Common myeloid progenitor, CD34-positive (primary cell): ENCODE measurements at regions not wholly inside any gene's neighbourhood (a gene's known extent, or its start where the extent isn't known, plus 50 kb on each side); places are given as distances from the start of the nearest gene placed in this dataset.
A peak's percentile ranks its signal among the peaks of the same experiment; 100 is the strongest.

Experiments used
- CTCF ChIA-PET: fragments of 350-600 bp; sonication (Branson Sonifier 250); formaldehyde crosslinking; loops from one replicate; lab custom pipeline; 2021; ENCODE audit warnings: antibody characterized with exemption; lab: Charles Lee
- POLR2A ChIA-PET: fragments of 350-600 bp; sonication (Branson Sonifier 250); formaldehyde crosslinking; loops from one replicate; lab custom pipeline; 2021; ENCODE audit warnings: antibody characterized with exemption; lab: Charles Lee
- DNase-seq, 3 donors: peaks; one replicate each; pipeline versions ENCODE4 v3.0.0 to v3.0.0-alpha.2; 2013
- H3K27ac ChIP-seq, 2 experiments: 1 replicate in 1 of 2; 2 replicates in 1 of 2; pipeline ENCODE4 v1.7.0; 2013; ENCODE audit warnings: inconsistent platforms in 2 of 2, low read length in 2 of 2, mild to moderate bottlenecking in 2 of 2, low read depth in 1 of 2, moderate library complexity in 1 of 2; ENCODE audit not compliant: severe bottlenecking in 2 of 2, insufficient read depth in 1 of 2, poor library complexity in 1 of 2
- H3K27me3 ChIP-seq, 5 experiments: replicated peaks in 2 of 5; 1 replicate in 3 of 5; 2 replicates in 2 of 5; pipeline versions ENCODE4 v1.6.1 to v1.7.0; 2013; ENCODE audit warnings: low read length in 4 of 5, mild to moderate bottlenecking in 2 of 5, moderate library complexity in 2 of 5, inconsistent platforms in 1 of 5; ENCODE audit not compliant: insufficient read depth in 5 of 5, control insufficient read depth in 4 of 5
- H3K36me3 ChIP-seq, 4 experiments: 1 replicate in 2 of 4; 2 replicates in 2 of 4; pipeline versions ENCODE4 v1.6.1 to v1.7.0; 2013; ENCODE audit warnings: low read length in 3 of 4, control low read depth in 1 of 4, mild to moderate bottlenecking in 1 of 4; ENCODE audit not compliant: control insufficient read depth in 4 of 4, insufficient read depth in 4 of 4
- H3K4me1 ChIP-seq, 4 experiments: 1 replicate in 3 of 4; 2 replicates in 1 of 4; pipeline versions ENCODE4 v1.6.1 to v1.7.1; 2013; ENCODE audit warnings: low read length in 3 of 4, mild to moderate bottlenecking in 3 of 4, control low read depth in 1 of 4, inconsistent platforms in 1 of 4, moderate library complexity in 1 of 4; ENCODE audit not compliant: control insufficient read depth in 4 of 4, insufficient read depth in 4 of 4; ENCODE audit errors: control extremely low read depth in 1 of 4
- H3K4me3 ChIP-seq, 7 experiments: 1 replicate in 4 of 7; 2 replicates in 3 of 7; pipeline versions ENCODE4 v1.5.1 to v1.7.0; 2013; ENCODE audit warnings: mild to moderate bottlenecking in 7 of 7, low read length in 6 of 7, moderate library complexity in 6 of 7, inconsistent platforms in 2 of 7, low read depth in 2 of 7, control low read depth in 1 of 7; ENCODE audit not compliant: insufficient read depth in 4 of 7, control insufficient read depth in 1 of 7; ENCODE audit errors: extremely low read depth in 1 of 7
- H3K9me3 ChIP-seq, 5 experiments: 1 replicate in 4 of 5; 2 replicates in 1 of 5; pipeline versions ENCODE4 v1.6.1 to v1.7.1; 2013; ENCODE audit warnings: low read length in 4 of 5, mild to moderate bottlenecking in 2 of 5, inconsistent platforms in 1 of 5, low read depth in 1 of 5, moderate library complexity in 1 of 5; ENCODE audit not compliant: control insufficient read depth in 4 of 5, insufficient read depth in 2 of 5; ENCODE audit errors: control extremely low read depth in 1 of 5
- WGBS: methylation state at CpG from one replicate; pipeline ENCODE4 v1.1.5; 2013; ENCODE audit not compliant: insufficient coverage; 5-methylcytosine and 5-hydroxymethylcytosine counted together

- no peak for DNase-seq
- Histone ChIP-seq H3K4me1 (no peaks in the 10 kb centered on the region), H3K9me3 (no peaks in the 10 kb centered on the region), H3K36me3 (no peaks in the 10 kb centered on the region), H3K27me3 (no peaks in the 10 kb centered on the region), H3K27ac (no peak overlapping the region), H3K4me3 (no peak overlapping the region)
- no CpG with 5 or more reads among the region's 3 CpGs for WGBS
- ChIA-PET POLR2A (no interaction called here), CTCF (no interaction called here)
Measured at GRCh38 chr17:70493277-70493874, 324.0 kb downstream of the KCNJ2 start.

GRCh38 chr17:70498631-70499030 is 329.3 kb downstream of the KCNJ2 start:
- no peak overlapping the region for H3K27ac ChIP-seq
- WGBS: 100% methylated on average over 2 of the region's 2 CpGs
- ChIA-PET CTCF (no interaction called here), POLR2A (no interaction called here)
- H3K4me3 ChIP-seq: no peak overlapping the region
- no peaks in the 10 kb centered on the region for H3K9me3 ChIP-seq
- H3K36me3 ChIP-seq: no peaks in the 10 kb centered on the region
- DNase-seq: no peak
- no peaks in the 10 kb centered on the region for H3K27me3 ChIP-seq
- H3K4me1 ChIP-seq: peaks cover 0 to 2% (median under 1%) of the 10 kb centered on the region in 4 experiments

GRCh38 chr17:70499067-70499786 is 329.9 kb downstream of the KCNJ2 start:
- ChIA-PET CTCF (no interaction called here), POLR2A (interaction anchor here (0.6 kb wide), 1 partner anchor 1236 kb away, joined by 3 read pairs; no protein-coding TSS in a partner anchor)
- H3K4me1 ChIP-seq: peaks cover 0 to 2% (median under 1%) of the 10 kb centered on the region in 4 experiments
- H3K9me3 ChIP-seq: no peaks in the 10 kb centered on the region
- no peaks in the 10 kb centered on the region for H3K27me3 ChIP-seq
- no peak overlapping the region for H3K4me3 ChIP-seq
- H3K36me3 ChIP-seq: no peaks in the 10 kb centered on the region
- H3K27ac ChIP-seq: no peak overlapping the region
- peak in 2 of 3 donors; percentile 53 to 61 for DNase-seq
- WGBS: no CpG with 5 or more reads among the region's 2 CpGs

- no CpG with 5 or more reads among the region's 3 CpGs for WGBS
- Histone ChIP-seq H3K4me3 (no peak overlapping the region), H3K9me3 (no peaks in the 10 kb centered on the region), H3K4me1 (peaks cover 0 to 2% (median under 1%) of the 10 kb centered on the region in 4 experiments), H3K27ac (no peak overlapping the region), H3K27me3 (no peaks in the 10 kb centered on the region), H3K36me3 (no peaks in the 10 kb centered on the region)
- ChIA-PET CTCF (no interaction called here), POLR2A (no interaction called here)
- no peak for DNase-seq
Measured at GRCh38 chr17:70503449-70503848, 334.1 kb downstream of the KCNJ2 start.

- H3K4me3 ChIP-seq: no peak overlapping the region
- peaks cover 0 to 2% (median 0%) of the 10 kb centered on the region in 4 experiments for H3K4me1 ChIP-seq
- H3K27me3 ChIP-seq: no peaks in the 10 kb centered on the region
- H3K36me3 ChIP-seq: no peaks in the 10 kb centered on the region
- H3K9me3 ChIP-seq: no peaks in the 10 kb centered on the region
- DNase-seq: no peak
- no peak overlapping the region for H3K27ac ChIP-seq
- CTCF ChIA-PET: no interaction called here
- POLR2A ChIA-PET: no interaction called here
- no CpG with 5 or more reads among the region's 2 CpGs for WGBS
Measured at GRCh38 chr17:70510288-70510687, 341.0 kb downstream of the KCNJ2 start.

GRCh38 chr17:70517816-70518215 is 348.5 kb downstream of the KCNJ2 start:
- Histone ChIP-seq H3K9me3 (no peaks in the 10 kb centered on the region), H3K4me3 (no peak overlapping the region), H3K27me3 (no peaks in the 10 kb centered on the region), H3K36me3 (no peaks in the 10 kb centered on the region), H3K4me1 (peaks cover 0 to 10% (median 4%) of the 10 kb centered on the region in 4 experiments), H3K27ac (no peak overlapping the region)
- DNase-seq: no peak
- ChIA-PET POLR2A (no interaction called here), CTCF (no interaction called here)

GRCh38 chr17:70519300-70519699 is 350.0 kb downstream of the KCNJ2 start:
- WGBS: 100% methylated on average over 2 of the region's 3 CpGs
- no peaks in the 10 kb centered on the region for H3K27me3 ChIP-seq
- H3K36me3 ChIP-seq: no peaks in the 10 kb centered on the region
- H3K4me3 ChIP-seq: no peak overlapping the region
- DNase-seq: no peak
- POLR2A ChIA-PET: no interaction called here
- CTCF ChIA-PET: no interaction called here
- no peak overlapping the region for H3K27ac ChIP-seq
- peaks cover 0 to 14% (median 4%) of the 10 kb centered on the region in 4 experiments for H3K4me1 ChIP-seq
- no peaks in the 10 kb centered on the region for H3K9me3 ChIP-seq
